SK-N-MC (cell line): ENCODE measurements at regions not wholly inside any gene's neighbourhood (a gene's known extent, or its start where the extent isn't known, plus 50 kb on each side); places are given as distances from the start of the nearest gene placed in this dataset.

Experiments used
- EZH2 ChIP-seq: fragments of 200-600 bp; sonication (generic); IDR thresholded peaks from one replicate; pipeline ENCODE4 v1.6.1; 2017; ENCODE audit warnings: antibody characterized with exemption
- POLR2AphosphoS5 ChIP-seq: IDR thresholded peaks from 2 replicates; pipeline ENCODE4 v1.6.1; 2012; ENCODE audit warnings: mild to moderate bottlenecking, low read depth, low read length, borderline replicate concordance

GRCh38 chr7:126016722-126017121, 1087.1 kb upstream of the POT1 start:
- TF ChIP-seq POLR2AphosphoS5 = no peak
- no peak for TF ChIP-seq EZH2
